Subcutaneous abdominal adipose tissue (tissue), 5 donors: ENCODE measurements at regions not wholly inside any gene's neighbourhood (a gene's known extent, or its start where the extent isn't known, plus 50 kb on each side); places are given as distances from the start of the nearest gene placed in this dataset.
"Not testable (repeated sequence)": the region's sequence is repeated elsewhere in the genome, so short reads cannot be mapped to it uniquely, and the experiment has no call there.

ENCODE experiments used
- H3K27ac ChIP-seq: one replicate; pipeline ENCODE4 v1.7.0; 2013; ENCODE audit warnings: low read depth, mild to moderate bottlenecking, inconsistent platforms, low read length, moderate library complexity
- H3K27me3 ChIP-seq, 5 donors: one replicate each; pipeline ENCODE4 v1.7.0; 2013; ENCODE audit warnings: low read length in 5 of 5, inconsistent platforms in 1 of 5; ENCODE audit not compliant: control insufficient read depth in 5 of 5, insufficient read depth in 4 of 5
- H3K36me3 ChIP-seq, 5 donors: one replicate each; pipeline ENCODE4 v1.7.0; 2013; ENCODE audit warnings: low read length in 5 of 5; ENCODE audit not compliant: control insufficient read depth in 5 of 5, insufficient read depth in 5 of 5
- H3K4me1 ChIP-seq, 5 donors: one replicate each; pipeline ENCODE4 v1.7.0; 2013; ENCODE audit warnings: low read length in 5 of 5, mild to moderate bottlenecking in 3 of 5, moderate library complexity in 1 of 5; ENCODE audit not compliant: control insufficient read depth in 5 of 5, insufficient read depth in 5 of 5
- H3K4me3 ChIP-seq, 5 donors: one replicate each; pipeline ENCODE4 v1.7.0; 2013; ENCODE audit warnings: low read length in 5 of 5, low read depth in 1 of 5
- H3K9ac ChIP-seq, 5 donors: one replicate each; pipeline ENCODE4 v1.7.0; 2013; ENCODE audit warnings: low read length in 5 of 5, mild to moderate bottlenecking in 4 of 5, moderate library complexity in 3 of 5
- H3K9me3 ChIP-seq, 5 donors: one replicate each; pipeline ENCODE4 v1.7.0; 2013; ENCODE audit warnings: low read length in 5 of 5; ENCODE audit not compliant: control insufficient read depth in 5 of 5
- donor health status: healthy.
- donor health status: healthy.
- donor health status: healthy.
- donor health status: healthy.
- donor health status: healthy.

DNA sequence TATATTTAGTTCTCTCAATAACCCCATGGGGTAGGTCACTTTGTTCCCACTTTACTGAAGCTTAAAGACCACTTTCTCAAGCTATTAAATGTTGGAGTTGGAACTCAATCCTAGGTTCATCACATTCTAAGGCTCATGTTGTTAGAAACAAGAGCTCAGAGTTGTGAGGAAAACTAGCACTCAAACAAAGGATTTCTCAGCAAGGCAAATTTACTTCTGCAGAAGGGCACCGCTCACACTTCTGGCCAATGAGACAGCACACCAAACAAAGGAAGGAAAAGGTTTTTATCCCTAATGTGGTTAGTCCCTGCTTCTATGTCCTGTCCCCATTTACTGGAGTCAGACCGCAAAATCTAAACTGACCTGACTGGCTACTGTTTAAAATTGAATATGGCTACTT lies 214.6 kb upstream of the PHF14 start:
- Histone ChIP-seq H3K9ac (no peak overlapping the region), H3K4me3 (peak overlapping the region in 2 of 5 donors; percentile 2 to 14), H3K27me3 (no peaks in the 10 kb centered on the region), H3K27ac (no peak overlapping the region), H3K4me1 (no peaks in the 10 kb centered on the region), H3K9me3 (peaks cover 5 to 28% (median 17%) of the 10 kb centered on the region in 5 donors), H3K36me3 (no peaks in the 10 kb centered on the region)

- H3K27ac ChIP-seq: no peak overlapping the region
- no peaks in the 10 kb centered on the region for H3K4me1 ChIP-seq
- H3K9ac ChIP-seq: no peak overlapping the region
- no peak overlapping the region for H3K4me3 ChIP-seq
- no peaks in the 10 kb centered on the region for H3K36me3 ChIP-seq
- no peaks in the 10 kb centered on the region for H3K9me3 ChIP-seq
- no peaks in the 10 kb centered on the region for H3K27me3 ChIP-seq
These were observed 205.9 kb upstream of the PHF14 start for GRCh38 chr7:10767771-10768170.

GRCh38 chr7:10770176-10770575 lies 203.5 kb upstream of the PHF14 start:
- Histone ChIP-seq H3K27me3 (no peaks in the 10 kb centered on the region), H3K27ac (no peak overlapping the region), H3K9me3 (no peaks in the 10 kb centered on the region), H3K36me3 (no peaks in the 10 kb centered on the region), H3K4me3 (no peak overlapping the region), H3K9ac (no peak overlapping the region), H3K4me1 (no peaks in the 10 kb centered on the region)

- H3K27ac ChIP-seq: no peak overlapping the region
These were observed 200.2 kb upstream of the PHF14 start for GRCh38 chr7:10773430-10773829.

DNA sequence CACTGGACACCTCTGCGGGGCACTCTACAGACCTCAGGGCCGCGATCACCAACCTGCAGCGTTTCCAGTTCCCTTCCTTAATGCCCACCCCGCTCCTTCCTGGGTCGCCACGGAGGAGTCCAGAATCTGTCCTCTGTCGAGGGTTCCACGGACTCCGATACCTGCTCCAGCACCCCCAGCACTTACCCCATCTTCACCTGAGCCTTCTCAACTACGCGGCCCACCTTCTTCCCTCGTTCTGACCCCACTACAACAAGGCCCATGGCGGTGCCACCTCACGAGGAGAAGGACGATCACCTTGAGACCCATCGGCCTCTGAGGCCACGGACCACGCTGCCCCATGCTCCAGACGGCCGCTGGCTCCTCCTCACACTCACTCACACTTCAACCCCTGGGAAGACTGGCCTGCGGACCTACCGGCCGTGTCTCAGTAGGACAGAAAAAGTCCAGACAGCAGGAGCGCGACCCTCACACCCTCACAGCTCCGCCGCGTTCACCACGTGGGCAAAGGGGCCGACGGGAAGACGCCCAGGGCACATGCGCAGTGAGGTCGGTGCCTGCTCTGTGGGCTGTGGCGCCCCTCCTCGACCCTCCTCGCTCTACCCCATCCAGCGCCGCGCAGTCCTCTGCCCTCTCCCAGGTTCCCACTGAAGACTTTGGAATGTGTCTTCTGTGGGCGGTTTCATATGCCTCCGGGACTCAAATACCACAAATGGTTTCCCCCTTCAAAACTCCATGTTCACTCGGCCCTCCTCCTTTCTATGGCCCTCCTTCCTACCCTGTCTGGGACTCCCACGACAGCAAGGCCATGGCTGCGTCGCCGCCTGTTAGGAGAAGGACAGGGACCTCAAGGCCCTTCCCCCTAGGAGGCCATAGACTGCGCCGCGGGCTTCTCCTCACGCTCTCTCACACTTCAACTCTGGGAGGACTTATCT lies 193.9 kb upstream of the PHF14 start:
- H3K4me3 ChIP-seq: no peak overlapping the region
- no peak overlapping the region for H3K9ac ChIP-seq
- no peaks in the 10 kb centered on the region for H3K27me3 ChIP-seq
- H3K36me3 ChIP-seq: no peaks in the 10 kb centered on the region
- peaks cover 0 to 4% (median 0%) of the 10 kb centered on the region in 5 donors for H3K9me3 ChIP-seq
- no peaks in the 10 kb centered on the region for H3K4me1 ChIP-seq
- H3K27ac ChIP-seq: no peak overlapping the region

More at GRCh38 chr7:10773430-10773829, 200.2 kb upstream of the PHF14 start:
- no peak overlapping the region for H3K9ac ChIP-seq
- no peaks in the 10 kb centered on the region for H3K36me3 ChIP-seq
- no peak overlapping the region for H3K4me3 ChIP-seq
- H3K9me3 ChIP-seq: no peaks in the 10 kb centered on the region
- no peaks in the 10 kb centered on the region for H3K27me3 ChIP-seq
- H3K4me1 ChIP-seq: no peaks in the 10 kb centered on the region

DNA sequence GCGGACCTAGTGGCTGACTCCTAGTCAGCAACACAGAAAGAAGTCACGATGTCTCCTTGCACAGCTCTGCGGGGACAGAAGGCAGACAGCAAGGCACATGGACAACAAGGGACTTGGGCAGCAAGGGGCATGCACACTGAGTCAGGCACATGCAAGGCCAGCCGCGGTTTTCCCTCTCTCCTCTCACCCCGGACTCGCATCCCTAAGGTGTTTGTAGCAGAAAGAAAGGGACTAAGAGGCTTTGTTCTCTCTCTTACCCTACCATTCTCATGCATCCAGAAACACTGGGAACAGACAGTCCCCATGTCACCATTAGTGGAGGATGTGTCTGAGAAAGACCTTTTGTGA lies 193.3 kb upstream of the PHF14 start:
- Histone ChIP-seq H3K27ac (no peak overlapping the region), H3K9ac (no peak overlapping the region), H3K9me3 (peaks cover 0 to 4% (median 0%) of the 10 kb centered on the region in 5 donors), H3K27me3 (no peaks in the 10 kb centered on the region), H3K4me3 (no peak overlapping the region), H3K4me1 (no peaks in the 10 kb centered on the region), H3K36me3 (no peaks in the 10 kb centered on the region)

DNA sequence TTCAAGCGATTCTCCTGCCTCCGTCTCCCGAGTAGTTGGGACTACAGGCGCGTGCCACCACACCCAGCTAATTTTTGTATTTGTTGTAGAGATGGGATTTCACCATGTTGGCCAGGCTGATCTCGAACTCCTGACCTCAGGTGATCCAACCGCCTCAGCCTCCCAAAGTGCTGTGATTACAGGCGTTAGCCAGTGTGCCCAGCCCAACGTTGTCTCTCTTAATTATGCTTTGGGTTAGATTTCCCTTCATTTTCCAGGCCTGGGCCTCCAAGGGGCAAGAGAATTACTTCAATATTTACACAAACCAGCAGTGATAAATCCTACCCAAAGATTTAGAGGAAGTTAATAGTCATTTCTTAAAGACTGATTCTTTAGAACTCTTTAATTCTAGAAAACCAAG lies 186.7 kb upstream of the PHF14 start:
- not testable (repeated sequence) for H3K27me3 ChIP-seq, H3K4me3 ChIP-seq, H3K9ac ChIP-seq, H3K4me1 ChIP-seq, H3K36me3 ChIP-seq, H3K27ac ChIP-seq, H3K9me3 ChIP-seq

DNA sequence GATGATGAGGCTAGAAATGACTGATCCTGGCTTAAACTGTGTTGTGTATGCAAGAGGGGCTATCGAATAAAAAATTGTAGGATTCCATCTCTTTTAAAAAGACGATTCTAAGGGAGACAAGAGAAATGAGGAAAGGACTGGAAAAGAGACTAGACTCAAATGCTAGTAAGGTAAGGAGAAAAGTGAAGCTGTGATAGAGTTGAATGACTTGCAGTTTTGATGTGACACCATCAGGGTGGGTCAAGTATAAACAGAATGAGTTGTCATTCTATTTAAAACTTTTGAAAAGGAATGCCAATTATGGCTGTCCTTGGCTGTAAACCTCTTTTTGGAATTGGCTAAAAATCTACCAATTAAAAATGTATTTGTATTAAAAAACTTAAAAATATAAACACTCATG lies 184.5 kb upstream of the PHF14 start:
- Histone ChIP-seq H3K9ac (no peak overlapping the region), H3K4me1 (peaks cover 0 to 2% (median 0%) of the 10 kb centered on the region in 5 donors), H3K4me3 (no peak overlapping the region), H3K36me3 (no peaks in the 10 kb centered on the region), H3K9me3 (no peaks in the 10 kb centered on the region), H3K27me3 (no peaks in the 10 kb centered on the region), H3K27ac (no peak overlapping the region)

DNA sequence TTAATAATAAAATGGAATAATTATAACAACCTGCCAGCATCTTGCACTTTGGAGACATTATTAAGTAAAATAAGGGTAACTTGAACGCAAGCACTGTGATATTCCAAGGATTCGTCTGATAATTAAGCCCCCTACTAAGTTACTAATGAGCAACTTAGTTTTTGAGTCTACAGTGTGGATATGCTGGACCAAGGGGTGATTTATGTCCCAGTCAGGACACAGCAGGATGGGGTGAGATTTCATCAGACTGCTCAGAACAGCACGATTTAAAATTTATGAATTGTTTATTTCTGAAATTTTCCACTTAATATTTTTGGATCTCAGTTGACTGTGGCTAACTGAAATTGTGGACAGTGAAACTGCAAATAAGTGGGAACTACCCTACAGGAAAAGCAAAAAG lies 182.8 kb upstream of the PHF14 start:
- no peak overlapping the region for H3K27ac ChIP-seq
- H3K4me3 ChIP-seq: no peak overlapping the region
- H3K9ac ChIP-seq: no peak overlapping the region
- H3K36me3 ChIP-seq: no peaks in the 10 kb centered on the region
- H3K27me3 ChIP-seq: no peaks in the 10 kb centered on the region
- no peaks in the 10 kb centered on the region for H3K9me3 ChIP-seq
- peaks cover 0 to 2% (median 0%) of the 10 kb centered on the region in 5 donors for H3K4me1 ChIP-seq

DNA sequence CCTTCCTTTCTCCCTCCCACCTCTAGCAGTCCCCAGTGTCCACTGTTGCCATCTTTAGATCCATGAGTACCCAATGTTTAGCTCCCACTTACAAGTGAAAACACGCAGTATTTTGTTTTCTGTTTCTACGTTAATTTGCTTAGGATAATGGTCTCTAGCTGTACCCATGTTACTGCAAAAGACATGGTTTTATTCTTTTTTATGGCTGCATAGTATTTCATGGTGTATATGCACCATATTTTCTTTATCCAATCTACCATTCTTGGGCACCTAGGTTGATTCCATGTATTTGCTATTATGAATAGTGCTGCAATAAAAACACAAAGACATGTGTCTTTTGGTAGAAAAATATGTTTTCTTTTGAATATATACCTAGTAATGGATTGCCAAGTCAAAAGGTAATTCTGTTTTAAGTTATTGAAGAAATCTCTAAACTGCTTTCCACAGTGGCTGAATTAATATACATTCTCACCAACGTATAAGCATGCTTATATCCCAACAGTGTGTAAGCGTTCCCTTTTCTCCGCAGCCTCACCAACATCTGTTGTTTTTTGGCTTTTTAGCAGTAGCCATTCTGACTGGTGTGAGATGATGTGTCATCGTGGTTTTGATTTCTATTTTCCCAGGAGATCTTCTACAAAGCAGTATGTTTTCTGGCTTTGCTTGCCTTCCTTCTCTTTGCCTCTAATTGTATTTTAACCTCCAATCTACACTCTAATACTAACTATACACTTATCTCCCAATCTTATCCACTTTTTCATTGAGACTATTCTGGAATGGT lies 179.5 kb upstream of the PHF14 start:
- Histone ChIP-seq H3K27ac (no peak overlapping the region), H3K27me3 (no peaks in the 10 kb centered on the region), H3K36me3 (no peaks in the 10 kb centered on the region), H3K4me1 (peaks cover 0 to 2% (median 0%) of the 10 kb centered on the region in 5 donors), H3K4me3 (no peak overlapping the region), H3K9me3 (no peaks in the 10 kb centered on the region), H3K9ac (no peak overlapping the region)
